ENCODE measurements at regions not wholly inside any gene's neighbourhood (a gene's known extent, or its start where the extent isn't known, plus 50 kb on each side); places are given as distances from the start of the nearest gene placed in this dataset.

DNA sequence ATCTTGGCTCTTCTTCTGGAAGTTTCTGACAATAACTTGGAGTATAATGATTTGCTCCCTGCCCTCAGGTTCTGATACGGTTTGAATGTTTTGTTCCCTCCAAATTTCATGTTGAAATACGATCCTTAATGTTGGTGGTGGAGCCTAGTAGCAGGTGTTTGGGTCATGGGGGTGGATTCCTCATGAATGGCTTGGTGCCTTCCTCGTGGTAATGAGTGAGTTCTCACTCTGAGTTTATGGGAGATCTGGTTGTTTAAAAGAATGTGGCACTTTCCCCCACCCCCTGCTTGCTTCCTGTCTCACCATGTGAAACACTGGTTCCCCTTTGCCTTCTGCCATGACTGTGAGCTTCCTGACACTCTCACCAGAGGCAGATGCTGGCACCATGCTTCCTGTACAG is 103.0 kb upstream of the OSMR start:
- H3K4me3 ChIP-seq, result no peak overlapping the region
- peaks cover 20% of the 10 kb centered on the region for H3K9me3 ChIP-seq (replicated peaks)
- no peak for DNase-seq
- H3K27ac ChIP-seq (replicated peaks), result no peak overlapping the region
- TF ChIP-seq CTCF (IDR thresholded peaks at IDR 0.05; ENCODE audit: borderline replicate concordance), result no peak
- H3K27me3 ChIP-seq (ENCODE audit: low read depth), result no peaks in the 10 kb centered on the region
- intact Hi-C loops (cut with micrococcal nuclease), result no loop called here
- H3K4me1 ChIP-seq, result peaks cover 15% of the 10 kb centered on the region
- no peaks in the 10 kb centered on the region for H3K36me3 ChIP-seq

DNA sequence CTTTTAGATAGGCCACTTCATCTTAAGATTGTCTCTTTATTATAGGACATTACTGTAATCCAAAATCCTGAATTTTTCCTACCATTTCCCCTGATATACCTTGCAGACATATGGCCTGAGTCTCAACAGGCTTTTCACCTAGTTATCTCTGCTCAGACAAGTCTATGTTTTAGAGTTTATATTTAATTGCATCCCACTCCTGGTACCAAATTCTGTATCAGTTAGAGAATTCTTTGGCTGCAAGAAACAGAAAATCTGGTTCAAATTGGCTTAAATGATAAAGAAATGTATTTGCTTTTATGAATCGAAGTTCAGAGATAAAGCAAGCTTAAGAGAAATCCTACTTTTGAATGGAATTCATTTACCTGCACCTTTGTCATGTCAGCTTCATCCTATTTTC is 102.2 kb upstream of the OSMR start:
- no peak for DNase-seq
- Histone ChIP-seq H3K27ac (replicated peaks) (no peak overlapping the region), H3K4me1 (peaks cover 15% of the 10 kb centered on the region), H3K36me3 (no peaks in the 10 kb centered on the region), H3K9me3 (replicated peaks) (peaks cover 20% of the 10 kb centered on the region), H3K4me3 (no peak overlapping the region), H3K27me3 (ENCODE audit: low read depth) (no peaks in the 10 kb centered on the region)
- intact Hi-C loops (cut with micrococcal nuclease), result no loop called here
- no peak for TF ChIP-seq CTCF (IDR thresholded peaks at IDR 0.05; ENCODE audit: borderline replicate concordance)

DNA sequence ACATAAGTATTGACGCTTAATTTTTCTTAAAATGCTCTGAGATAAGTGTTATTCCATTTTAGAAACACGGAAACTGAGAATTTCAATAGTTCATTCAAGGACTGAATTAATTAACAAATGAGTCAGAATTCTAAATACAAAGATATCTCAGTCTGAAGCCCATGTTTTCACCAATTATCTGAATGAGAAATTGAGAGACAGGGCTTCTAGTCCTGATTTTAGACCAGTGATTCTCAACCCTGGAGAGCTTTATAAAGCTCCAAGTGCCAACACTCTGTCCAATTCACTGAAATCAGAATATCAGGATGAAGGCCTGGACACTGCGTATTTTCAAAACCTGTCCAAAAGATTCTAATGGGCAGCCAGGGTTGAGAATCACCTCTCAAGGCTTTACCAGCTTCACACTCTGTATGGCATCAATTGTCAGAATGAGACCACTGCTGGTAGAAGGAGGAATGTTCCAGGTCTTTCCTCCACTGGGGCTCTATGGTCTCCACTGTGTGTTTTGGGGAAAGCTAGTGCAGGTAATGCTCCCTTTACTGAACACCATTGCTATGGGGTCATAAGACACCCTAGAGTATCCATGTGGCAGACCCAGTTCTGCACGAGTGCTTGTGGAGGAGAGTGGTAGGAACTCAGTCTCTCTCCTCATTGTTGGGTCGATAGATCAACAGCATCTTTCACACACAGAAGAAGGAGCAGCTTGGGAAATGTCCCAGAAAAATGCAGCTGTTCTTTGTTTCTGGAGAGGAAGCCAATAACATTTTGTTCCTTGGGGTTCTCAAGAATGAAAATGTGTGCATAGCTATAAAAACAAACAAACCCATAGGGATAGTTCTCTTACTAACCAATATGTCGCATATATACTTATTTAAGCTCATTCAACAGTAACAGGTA is 99.7 kb upstream of the OSMR start:
- Histone ChIP-seq H3K27me3 (ENCODE audit: low read depth) (no peaks in the 10 kb centered on the region), H3K4me1 (peaks cover 15% of the 10 kb centered on the region), H3K9me3 (replicated peaks) (peaks cover 20% of the 10 kb centered on the region), H3K4me3 (no peak overlapping the region), H3K36me3 (no peaks in the 10 kb centered on the region), H3K27ac (replicated peaks) (peak overlapping the region; percentile 64)
- intact Hi-C loops (cut with micrococcal nuclease), result no loop called here
- no peak for DNase-seq
- TF ChIP-seq CTCF (IDR thresholded peaks at IDR 0.05; ENCODE audit: borderline replicate concordance), result no peak

DNA sequence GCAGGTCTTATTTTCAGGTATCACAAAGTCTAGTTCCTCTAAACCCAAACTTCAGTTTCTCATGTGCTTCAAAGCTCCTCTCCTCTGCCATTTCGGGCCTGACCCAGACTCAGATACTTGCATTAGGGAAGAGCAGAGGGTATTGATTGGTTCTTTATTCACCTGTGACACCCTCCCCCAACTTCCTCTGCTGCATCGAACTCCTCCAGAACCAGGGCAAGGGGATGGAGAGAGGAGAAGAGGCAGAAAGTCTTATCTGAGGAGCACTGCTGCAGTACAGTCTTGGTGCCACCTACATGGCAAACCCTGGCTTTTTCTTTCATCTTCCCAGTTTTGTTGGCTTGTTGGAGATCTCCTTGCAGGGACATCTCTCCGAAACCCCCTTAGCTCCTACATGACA is 96.0 kb upstream of the OSMR start:
- intact Hi-C loops (cut with micrococcal nuclease), result no loop called here

DNA sequence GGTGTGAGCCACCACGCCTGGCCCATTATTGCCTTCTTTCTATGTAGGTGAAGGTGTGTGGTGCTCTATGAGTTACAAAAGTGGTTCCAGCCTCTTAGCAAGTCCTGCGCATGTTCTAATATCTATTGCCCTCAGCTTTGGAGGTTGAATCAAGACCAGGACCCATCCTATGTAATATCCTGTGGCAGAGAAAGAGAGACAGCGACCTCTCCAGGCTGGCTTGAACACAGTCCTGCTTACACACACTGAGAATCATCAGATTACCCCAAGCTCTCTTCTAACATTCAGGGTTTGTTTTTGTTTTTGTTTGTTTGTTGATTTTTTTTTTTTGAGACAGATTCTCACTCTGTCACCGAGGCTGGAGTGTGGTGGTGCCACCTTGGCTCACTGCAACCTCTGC is 94.7 kb upstream of the OSMR start:
- intact Hi-C loops (cut with micrococcal nuclease), result no loop called here
- Histone ChIP-seq H3K9me3 (replicated peaks) (no peaks in the 10 kb centered on the region), H3K4me1 (peaks cover 9% of the 10 kb centered on the region), H3K27ac (replicated peaks) (no peak overlapping the region), H3K36me3 (no peaks in the 10 kb centered on the region), H3K4me3 (no peak overlapping the region), H3K27me3 (ENCODE audit: low read depth) (no peaks in the 10 kb centered on the region)
- DNase-seq, result no peak
- no peak for TF ChIP-seq CTCF (IDR thresholded peaks at IDR 0.05; ENCODE audit: borderline replicate concordance)

More for the DNA sequence above, 96.0 kb upstream of the OSMR start:
- H3K27ac ChIP-seq (replicated peaks), result no peak overlapping the region
- no peak for TF ChIP-seq CTCF (IDR thresholded peaks at IDR 0.05; ENCODE audit: borderline replicate concordance)
- no peak overlapping the region for H3K4me3 ChIP-seq
- no peaks in the 10 kb centered on the region for H3K27me3 ChIP-seq (ENCODE audit: low read depth)
- no peak for DNase-seq
- H3K36me3 ChIP-seq, result no peaks in the 10 kb centered on the region
- H3K4me1 ChIP-seq, result peaks cover 15% of the 10 kb centered on the region
- no peaks in the 10 kb centered on the region for H3K9me3 ChIP-seq (replicated peaks)

Data from left ventricle myocardium inferior (tissue), 1 donor.